H1 (cell line): ENCODE measurements at regions not wholly inside any gene's neighbourhood (a gene's known extent, or its start where the extent isn't known, plus 50 kb on each side); places are given as distances from the start of the nearest gene placed in this dataset.

Experiments used
- CTCF ChIA-PET: fragments of 300-600 bp; sonication (Branson Sonifier 250); formaldehyde crosslinking; loops from one replicate; lab custom pipeline; 2021; ENCODE audit not compliant: partially characterized antibody; lab: Charles Lee
- POLR2A ChIA-PET: fragments of 300-600 bp; sonication (Branson Sonifier 250); formaldehyde crosslinking; loops from one replicate; lab custom pipeline; 2021; ENCODE audit warnings: inconsistent platforms; ENCODE audit not compliant: partially characterized antibody; lab: Charles Lee
- DNase-seq, 2 experiments: peaks; one replicate each; pipeline versions ENCODE4 v3.0.0 to v3.0.0-alpha.2; 2010 to 2022; ENCODE audit warnings: low spot score in 2 of 2, low read depth in 1 of 2, mixed read lengths in 1 of 2
- FAIRE-seq: peaks from 2 replicates; lab custom pipeline; 2011; peaks lifted over from hg19 to GRCh38; lab: Jason Lieb, UNC
- H2AFZ ChIP-seq: 2 replicates; pipeline ENCODE4 v1.8.1; 2012; ENCODE audit warnings: low read length, inconsistent platforms
- H2AK5ac ChIP-seq: 2 replicates; pipeline ENCODE4 v1.6.1; 2013; ENCODE audit warnings: low read depth, low read length
- H2BK120ac ChIP-seq: replicated peaks from 2 replicates; pipeline ENCODE3; 2013; ENCODE audit warnings: low read depth, low read length, inconsistent platforms
- H2BK12ac ChIP-seq: 2 replicates; pipeline ENCODE4 v1.6.1; 2013; ENCODE audit warnings: low read depth, low read length
- H2BK15ac ChIP-seq: 2 replicates; pipeline ENCODE4 v1.6.1; 2013; ENCODE audit warnings: low read length
- H2BK20ac ChIP-seq: 2 replicates; pipeline ENCODE4 v1.6.1; 2013; ENCODE audit warnings: low read length
- H2BK5ac ChIP-seq: 2 replicates; pipeline ENCODE4 v1.6.1; 2013; ENCODE audit warnings: low read depth, low read length
- H3K14ac ChIP-seq: 2 replicates; pipeline ENCODE4 v1.6.1; 2013; ENCODE audit warnings: inconsistent platforms; ENCODE audit not compliant: insufficient read length
- H3K18ac ChIP-seq: 2 replicates; pipeline ENCODE4 v1.6.1; 2013; ENCODE audit warnings: low read length; ENCODE audit errors: extremely low read depth
- H3K23ac ChIP-seq: 2 replicates; pipeline ENCODE4 v1.6.1; 2013; ENCODE audit warnings: inconsistent platforms; ENCODE audit not compliant: insufficient read length
- H3K23me2 ChIP-seq: 2 replicates; pipeline ENCODE4 v1.6.1; 2013; ENCODE audit warnings: low read depth, low read length
- H3K27ac ChIP-seq: 2 replicates; pipeline ENCODE4 v1.6.1; 2011; ENCODE audit warnings: low read depth, low read length, inconsistent platforms
- H3K27me3 ChIP-seq, 4 experiments: replicated peaks in 1 of 4; 1 replicate in 1 of 4; 2 replicates in 3 of 4; pipeline versions ENCODE4 v1.6.1 to v1.8.1; 2011 to 2013; ENCODE audit warnings: low read length in 3 of 4, mild to moderate bottlenecking in 3 of 4, inconsistent platforms in 2 of 4, mixed read lengths in 2 of 4, moderate library complexity in 1 of 4; ENCODE audit not compliant: control insufficient read depth in 3 of 4, insufficient read depth in 3 of 4; ENCODE audit errors: extremely low read depth in 1 of 4
- H3K36me3 ChIP-seq, 4 experiments: 2 replicates each; pipeline versions ENCODE4 v1.6.1 to v1.8.1; 2011 to 2013; ENCODE audit warnings: mild to moderate bottlenecking in 4 of 4, low read length in 3 of 4, moderate library complexity in 2 of 4, control low read depth in 1 of 4, inconsistent platforms in 1 of 4; ENCODE audit not compliant: insufficient read depth in 4 of 4, control insufficient read depth in 2 of 4
- H3K4ac ChIP-seq: replicated peaks from 2 replicates; pipeline ENCODE3; 2013; ENCODE audit warnings: low read length, low read depth, mixed read lengths, inconsistent platforms; ENCODE audit not compliant: insufficient read length
- H3K4me1 ChIP-seq, 4 experiments: replicated peaks in 1 of 4; 1 replicate in 1 of 4; 2 replicates in 3 of 4; pipeline versions ENCODE4 v1.6.1 to v1.8.1; 2011 to 2013; ENCODE audit warnings: low read length in 3 of 4, inconsistent platforms in 2 of 4, mixed read lengths in 1 of 4; ENCODE audit not compliant: insufficient read depth in 4 of 4, control insufficient read depth in 3 of 4
- H3K4me2 ChIP-seq, 2 experiments: 2 replicates each; pipeline versions ENCODE4 v1.6.1 to v1.8.1; 2011 to 2013; ENCODE audit warnings: low read depth in 2 of 2, low read length in 2 of 2, control low read depth in 1 of 2, inconsistent platforms in 1 of 2, mild to moderate bottlenecking in 1 of 2; ENCODE audit not compliant: insufficient read depth in 1 of 2
- H3K4me3 ChIP-seq, 4 experiments: fragments of 200-600, 300-600 bp in 1 of 4; sonication (generic), shearing (Covaris generic), sonication (Bioruptor Twin) in 1 of 4; 2 replicates each; pipeline versions ENCODE4 v1.5.1 to v1.8.1; 2011 to 2016; ENCODE audit warnings: low read length in 4 of 4, low read depth in 3 of 4, control low read depth in 2 of 4, inconsistent platforms in 2 of 4, mild to moderate bottlenecking in 2 of 4, mixed read lengths in 1 of 4, moderate library complexity in 1 of 4; ENCODE audit not compliant: insufficient read depth in 2 of 4; ENCODE audit errors: extremely low read depth in 1 of 4
- H3K56ac ChIP-seq: replicated peaks from 2 replicates; pipeline ENCODE3; 2013; ENCODE audit warnings: low read depth, mild to moderate bottlenecking, mixed read lengths, low read length, inconsistent platforms; ENCODE audit not compliant: insufficient read length
- H3K79me1 ChIP-seq: 2 replicates; pipeline ENCODE4 v1.6.1; 2013; ENCODE audit warnings: low read depth, low read length, control low read depth
- H3K79me2 ChIP-seq, 2 experiments: 2 replicates each; pipeline versions ENCODE4 v1.6.1 to v1.8.1; 2012 to 2013; ENCODE audit warnings: low read length in 2 of 2, mild to moderate bottlenecking in 2 of 2, inconsistent platforms in 1 of 2; ENCODE audit not compliant: insufficient read depth in 2 of 2, control insufficient read depth in 1 of 2
- H3K9ac ChIP-seq, 4 experiments: replicated peaks in 1 of 4; 1 replicate in 1 of 4; 2 replicates in 3 of 4; pipeline versions ENCODE4 v1.6.1 to v1.8.1; 2011 to 2013; ENCODE audit warnings: low read depth in 3 of 4, low read length in 3 of 4, control low read depth in 2 of 4, mild to moderate bottlenecking in 2 of 4, moderate library complexity in 2 of 4, inconsistent platforms in 1 of 4; ENCODE audit errors: extremely low read depth in 1 of 4
- H3K9me3 ChIP-seq, 2 experiments: 2 replicates each; pipeline versions ENCODE4 v1.6.1 to v1.8.1; 2012 to 2013; ENCODE audit warnings: mild to moderate bottlenecking in 2 of 2, moderate library complexity in 2 of 2, control low read depth in 1 of 2, inconsistent platforms in 1 of 2, low read depth in 1 of 2, low read length in 1 of 2, mixed read lengths in 1 of 2; ENCODE audit not compliant: insufficient read depth in 2 of 2
- H4K20me1 ChIP-seq, 2 experiments: replicated peaks in 1 of 2; 2 replicates each; pipeline versions ENCODE3 to v1.8.1; 2011 to 2013; ENCODE audit warnings: inconsistent platforms in 2 of 2, low read length in 2 of 2, mild to moderate bottlenecking in 1 of 2; ENCODE audit not compliant: insufficient read depth in 2 of 2, control insufficient read depth in 1 of 2
- H4K5ac ChIP-seq: 2 replicates; pipeline ENCODE4 v1.6.1; 2013; ENCODE audit warnings: low read length, low read depth, mixed read lengths, inconsistent platforms; ENCODE audit not compliant: insufficient read length
- H4K8ac ChIP-seq: 2 replicates; pipeline ENCODE4 v1.8.0; 2013; ENCODE audit warnings: mild to moderate bottlenecking, moderate library complexity, low read length, inconsistent platforms; ENCODE audit not compliant: insufficient read depth; ENCODE audit errors: extremely low read depth
- H4K91ac ChIP-seq: replicated peaks from 2 replicates; pipeline ENCODE3; 2013; ENCODE audit warnings: low read length, mixed read lengths, inconsistent platforms; ENCODE audit not compliant: insufficient read length
- CHD1 ChIP-seq: IDR thresholded peaks from 2 replicates; pipeline ENCODE4 v1.6.1; 2012; ENCODE audit warnings: low read depth, low read length, improper control_type of control experiment
- EP300 ChIP-seq, 2 experiments: IDR thresholded peaks; 1 replicate in 1 of 2; 2 replicates in 1 of 2; pipeline ENCODE4 v1.6.1; 2011 to 2012; ENCODE audit warnings: low read depth in 2 of 2, low read length in 2 of 2, mild to moderate bottlenecking in 2 of 2, borderline replicate concordance in 1 of 2, inconsistent platforms in 1 of 2, moderate library complexity in 1 of 2
- GTF2F1 ChIP-seq: IDR thresholded peaks from 2 replicates; pipeline ENCODE4 v1.6.1; 2012; ENCODE audit warnings: low read depth, low read length, improper control_type of control experiment, borderline replicate concordance
- HDAC2 ChIP-seq, 2 experiments: fragments of 300-600 bp in 1 of 2; sonication (generic) in 1 of 2; IDR thresholded peaks; 2 replicates each; pipeline ENCODE4 v1.6.1; 2011 to 2012; ENCODE audit warnings: low read depth in 2 of 2, low read length in 2 of 2, mild to moderate bottlenecking in 2 of 2, moderate library complexity in 2 of 2, borderline replicate concordance in 1 of 2, inconsistent platforms in 1 of 2
- JUND ChIP-seq: IDR thresholded peaks from 2 replicates; pipeline ENCODE4 v1.6.1; 2011; ENCODE audit warnings: mild to moderate bottlenecking, improper control_type of control experiment, low read length
- KDM4A ChIP-seq: IDR thresholded peaks from one replicate; pipeline ENCODE4 v1.7.1; 2012; ENCODE audit warnings: low read depth, mild to moderate bottlenecking, moderate library complexity, low read length, inconsistent platforms; ENCODE audit not compliant: severe bottlenecking
- NRF1 ChIP-seq: IDR thresholded peaks from 2 replicates; pipeline ENCODE4 v1.6.1; 2011; ENCODE audit warnings: mild to moderate bottlenecking, low read depth, low read length, improper control_type of control experiment
- PHF8 ChIP-seq: fragments of 200-600 bp; sonication (generic); conservative IDR thresholded peaks from 2 replicates; pipeline ENCODE4 v1.7.1; 2012; ENCODE audit warnings: low read depth, mild to moderate bottlenecking, inconsistent platforms, low read length, moderate library complexity
- POU5F1 ChIP-seq: IDR thresholded peaks from 2 replicates; pipeline ENCODE4 v1.6.1; 2011; ENCODE audit warnings: low read depth, mild to moderate bottlenecking, low read length, moderate library complexity
- RBBP5 ChIP-seq: IDR thresholded peaks from 2 replicates; pipeline ENCODE4 v1.7.1; 2012; ENCODE audit warnings: low read depth, mild to moderate bottlenecking, inconsistent platforms, low read length, moderate library complexity, borderline replicate concordance
- RFX5 ChIP-seq: IDR thresholded peaks from 2 replicates; pipeline ENCODE4 v1.6.1; 2011; ENCODE audit warnings: low read depth, low read length, improper control_type of control experiment, borderline replicate concordance
- SIN3A ChIP-seq, 2 experiments: IDR thresholded peaks in 1 of 2; conservative IDR thresholded peaks in 1 of 2; 2 replicates each; pipeline ENCODE4 v1.6.1; 2011 to 2012; ENCODE audit warnings: low read length in 2 of 2, improper control_type of control experiment in 1 of 2, low read depth in 1 of 2, mild to moderate bottlenecking in 1 of 2
- SUZ12 ChIP-seq: fragments of 200-600 bp; sonication (generic); IDR thresholded peaks from 2 replicates; pipeline ENCODE4 v1.6.1; 2012; ENCODE audit warnings: mild to moderate bottlenecking, inconsistent platforms, low read length, moderate library complexity, mixed read lengths
- YY1 ChIP-seq: IDR thresholded peaks from 2 replicates; pipeline ENCODE4 v1.6.1; 2011; ENCODE audit warnings: low read depth, mild to moderate bottlenecking, low read length
- WGBS, 2 experiments: shearing (Covaris generic) in 1 of 2; methylation state at CpG; one replicate each; pipeline versions ENCODE4 v1.1.6 to v1.1.7; 2013 to 2015; ENCODE audit warnings: low lambda C conversion rate in 2 of 2, mixed read lengths in 2 of 2, inconsistent platforms in 1 of 2, low coverage in 1 of 2, missing lambda C conversion rate in 1 of 2; ENCODE audit not compliant: insufficient replicate concordance in 2 of 2, insufficient coverage in 1 of 2, insufficient read length in 1 of 2; ENCODE audit errors: extremely low coverage in 1 of 2, missing lambda C conversion rate in 1 of 2; 5-methylcytosine and 5-hydroxymethylcytosine counted together

DNA sequence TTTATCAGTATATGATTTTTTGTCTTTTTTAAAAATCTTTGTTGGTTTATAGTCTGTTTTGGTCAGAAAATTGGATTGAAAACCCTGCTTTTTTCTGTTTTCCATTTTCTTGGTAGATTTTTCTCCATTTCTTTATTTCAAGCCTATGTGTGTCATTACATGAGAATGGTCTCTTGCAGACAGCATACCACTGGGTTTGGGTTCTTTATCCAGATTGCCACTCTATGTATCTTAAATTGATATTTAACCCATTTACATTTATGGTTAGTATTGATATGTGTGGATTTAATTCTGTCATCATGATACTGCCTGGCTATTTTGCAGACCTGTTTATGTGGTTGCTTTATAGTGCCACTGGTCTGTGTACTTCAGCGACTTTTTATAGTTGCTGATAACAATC, 239.9 kb upstream of the NDST4 start:
- no peak overlapping the region for H4K5ac ChIP-seq
- DNase-seq (no peak), FAIRE-seq (no peak)
- ChIA-PET CTCF (no interaction called here), POLR2A (no interaction called here)
- H3K79me1 ChIP-seq, result no peaks in the 10 kb centered on the region
- 0 out of 2 replicates have a peak, but pooled peaks cover 1% of the 10 kb centered on the region for H3K23me2 ChIP-seq
- no peak overlapping the region for H2BK120ac ChIP-seq
- H2BK20ac ChIP-seq, result no peak overlapping the region
- WGBS, 2 experiments, result 94% methylated on average over 1 of the region's 1 CpG; no CpG with 5 or more reads in 1 of the 2 experiments
- H3K4ac ChIP-seq, result no peak overlapping the region
- no peaks in the 10 kb centered on the region for H3K27me3 ChIP-seq
- no peak overlapping the region for H3K56ac ChIP-seq
- H3K9me3 ChIP-seq, result no peaks in the 10 kb centered on the region; a peak in 1 of 4 replicates
- H4K20me1 ChIP-seq, result no peaks in the 10 kb centered on the region
- no peak overlapping the region for H3K4me3 ChIP-seq
- H2AFZ ChIP-seq, result no peak overlapping the region
- H2AK5ac ChIP-seq, result no peak overlapping the region
- H3K79me2 ChIP-seq, result no peaks in the 10 kb centered on the region
- no peaks in the 10 kb centered on the region for H3K4me1 ChIP-seq
- no peak overlapping the region for H2BK12ac ChIP-seq
- no peak overlapping the region for H3K18ac ChIP-seq
- H3K23ac ChIP-seq, result no peak overlapping the region
- H3K36me3 ChIP-seq, result no peaks in the 10 kb centered on the region
- H3K9ac ChIP-seq, result no peak overlapping the region
- H3K4me2 ChIP-seq, result no peak overlapping the region
- H3K14ac ChIP-seq, result no peak overlapping the region
- no peak overlapping the region for H2BK15ac ChIP-seq
- no peak overlapping the region for H4K8ac ChIP-seq
- no peak overlapping the region for H3K27ac ChIP-seq
- H2BK5ac ChIP-seq, result no peak overlapping the region
- no peak overlapping the region for H4K91ac ChIP-seq
- TF ChIP-seq SUZ12 (no peak), YY1 (no peak), PHF8 (no peak), EP300 (IDR thresholded peaks at IDR 0.05; ENCODE audit: borderline replicate concordance in 1 of 2, low read depth in 2 of 2, low read length in 2 of 2) (no peak), POU5F1 (no peak), NRF1 (no peak), JUND (no peak), RBBP5 (no peak), RFX5 (no peak), HDAC2 (IDR thresholded peaks at IDR 0.05; ENCODE audit: borderline replicate concordance in 1 of 2, low read depth in 2 of 2, low read length in 2 of 2) (no peak), GTF2F1 (no peak), KDM4A (no peak), SIN3A (conservative IDR thresholded peaks at IDR 0.05 in 1 of 2, IDR thresholded peaks at IDR 0.05 in 1 of 2; ENCODE audit: low read depth in 1 of 2, low read length in 2 of 2) (no peak), CHD1 (no peak)
